ENCODE measurements at regions not wholly inside any gene's neighbourhood (a gene's known extent, or its start where the extent isn't known, plus 50 kb on each side); places are given as distances from the start of the nearest gene placed in this dataset.

- Histone ChIP-seq H3K9me3 (ENCODE audit: low read depth) (no peaks in the 10 kb centered on the region), H3K79me2 (ENCODE audit: low read depth) (no peaks in the 10 kb centered on the region), H3K4me2 (no peak overlapping the region), H3K36me3 (no peaks in the 10 kb centered on the region), H3F3A (ENCODE audit: low read depth) (no peaks in the 10 kb centered on the region), H3K9ac (no peak overlapping the region), H2AFZ (replicated peaks) (no peak overlapping the region), H3K4me1 (no peaks in the 10 kb centered on the region), H3K27ac (no peak overlapping the region), H4K20me1 (ENCODE audit: low read depth) (no peaks in the 10 kb centered on the region), H3K4me3 (no peak overlapping the region), H3K27me3 (no peaks in the 10 kb centered on the region)
- no peak overlapping the region for H3K27ac Mint-ChIP-seq
- H3K27me3 Mint-ChIP-seq (ENCODE audit: insufficient read depth, low read depth) = no peaks in the 10 kb centered on the region
- TF ChIP-seq CTCF (IDR thresholded peaks at IDR 0.05) (no peak), EZH2 (IDR thresholded peaks at IDR 0.05) (no peak), EZH2phosphoT487 (IDR thresholded peaks at IDR 0.05) (no peak)
- no peaks in the 10 kb centered on the region for H3K4me1 Mint-ChIP-seq
- H3K4me3 Mint-ChIP-seq = no peak overlapping the region
- DNase-seq (ENCODE audit: low spot score) = no peak
- H3K36me3 Mint-ChIP-seq = no peaks in the 10 kb centered on the region
- H3K9me3 Mint-ChIP-seq = no peaks in the 10 kb centered on the region
Observed at GRCh38 chr4:156710365-156711192, 261.0 kb downstream of the PDGFC start.

- H3K27ac Mint-ChIP-seq = no peak overlapping the region
- no peaks in the 10 kb centered on the region for H3K27me3 Mint-ChIP-seq (ENCODE audit: insufficient read depth, low read depth)
- H3K4me1 Mint-ChIP-seq = no peaks in the 10 kb centered on the region
- Histone ChIP-seq H3K36me3 (no peaks in the 10 kb centered on the region), H3K9me3 (ENCODE audit: low read depth) (no peaks in the 10 kb centered on the region), H4K20me1 (ENCODE audit: low read depth) (no peaks in the 10 kb centered on the region), H2AFZ (replicated peaks) (no peak overlapping the region), H3K4me3 (no peak overlapping the region), H3K79me2 (ENCODE audit: low read depth) (no peaks in the 10 kb centered on the region), H3K4me2 (no peak overlapping the region), H3K27ac (no peak overlapping the region), H3K27me3 (no peaks in the 10 kb centered on the region), H3K9ac (no peak overlapping the region), H3K4me1 (no peaks in the 10 kb centered on the region), H3F3A (ENCODE audit: low read depth) (no peaks in the 10 kb centered on the region)
- no peak overlapping the region for H3K4me3 Mint-ChIP-seq
- no peaks in the 10 kb centered on the region for H3K36me3 Mint-ChIP-seq
- H3K9me3 Mint-ChIP-seq = no peaks in the 10 kb centered on the region
- no peak for TF ChIP-seq EZH2phosphoT487 (IDR thresholded peaks at IDR 0.05)
- no peak for TF ChIP-seq CTCF (IDR thresholded peaks at IDR 0.05)
- TF ChIP-seq EZH2 (IDR thresholded peaks at IDR 0.05) = no peak
- no peak for DNase-seq (ENCODE audit: low spot score)
Observed at GRCh38 chr4:156705311-156705710, 266.3 kb downstream of the PDGFC start.

GRCh38 chr4:156695163-156695562 is 276.4 kb downstream of the PDGFC start:
- H3K4me3 Mint-ChIP-seq = no peak overlapping the region
- Histone ChIP-seq H2AFZ (replicated peaks) (no peak overlapping the region), H3F3A (ENCODE audit: low read depth) (no peaks in the 10 kb centered on the region)

More at GRCh38 chr4:156695163-156695562, 276.4 kb downstream of the PDGFC start:
- H3K27me3 Mint-ChIP-seq (ENCODE audit: insufficient read depth, low read depth) = no peaks in the 10 kb centered on the region
- Histone ChIP-seq H3K27me3 (no peaks in the 10 kb centered on the region), H3K27ac (no peak overlapping the region), H3K9me3 (ENCODE audit: low read depth) (no peaks in the 10 kb centered on the region), H3K4me2 (no peak overlapping the region), H3K79me2 (ENCODE audit: low read depth) (no peaks in the 10 kb centered on the region), H3K4me1 (no peaks in the 10 kb centered on the region), H3K9ac (no peak overlapping the region), H3K36me3 (no peaks in the 10 kb centered on the region), H3K4me3 (no peak overlapping the region), H4K20me1 (ENCODE audit: low read depth) (no peaks in the 10 kb centered on the region)
- H3K4me1 Mint-ChIP-seq = no peaks in the 10 kb centered on the region
- no peaks in the 10 kb centered on the region for H3K36me3 Mint-ChIP-seq
- no peaks in the 10 kb centered on the region for H3K9me3 Mint-ChIP-seq
- TF ChIP-seq CTCF (IDR thresholded peaks at IDR 0.05) (no peak), EZH2 (IDR thresholded peaks at IDR 0.05) (no peak), EZH2phosphoT487 (IDR thresholded peaks at IDR 0.05) (no peak)
- DNase-seq (ENCODE audit: low spot score) = no peak
- no peak overlapping the region for H3K27ac Mint-ChIP-seq

Measured in neural progenitor cell (in vitro differentiated cells).